HG02981 (cell line): ENCODE measurements at regions not wholly inside any gene's neighbourhood (a gene's known extent, or its start where the extent isn't known, plus 50 kb on each side); places are given as distances from the start of the nearest gene placed in this dataset.

Source experiments
- ATAC-seq: cut with Tn5 transposase; IDR thresholded peaks from one replicate; pipeline ENCODE4 v1.9.1; 2021; ENCODE audit warnings: mild to moderate bottlenecking, moderate library complexity; ENCODE audit not compliant: unreplicated experiment

GRCh38 chr5:23368393-23368792 is 139.0 kb upstream of the PRDM9 start:
- ATAC-seq: no peak

- ATAC-seq: no peak
Measured at GRCh38 chr5:23367874-23368273, 139.5 kb upstream of the PRDM9 start.

GRCh38 chr5:23353286-23353685 is 154.1 kb upstream of the PRDM9 start:
- ATAC-seq: no peak

- ATAC-seq: no peak
Measured at GRCh38 chr5:23352446-23352845, 155.0 kb upstream of the PRDM9 start.

- no peak for ATAC-seq
Measured at GRCh38 chr5:23343121-23343520, 164.3 kb upstream of the PRDM9 start.

GRCh38 chr5:23332650-23333251 is 174.7 kb upstream of the PRDM9 start:
- ATAC-seq: no peak

- ATAC-seq: no peak
Measured at GRCh38 chr5:23330726-23331125, 176.7 kb upstream of the PRDM9 start.

GRCh38 chr5:23319901-23320300 is 187.5 kb upstream of the PRDM9 start:
- no peak for ATAC-seq

GRCh38 chr5:23318960-23319359 is 188.4 kb upstream of the PRDM9 start:
- no peak for ATAC-seq

- ATAC-seq: no peak
Measured at GRCh38 chr5:23318166-23318565, 189.2 kb upstream of the PRDM9 start.

GRCh38 chr5:23316060-23316591 is 191.3 kb upstream of the PRDM9 start:
- ATAC-seq: no peak

- ATAC-seq: no peak
Measured at GRCh38 chr5:23314827-23315226, 192.6 kb upstream of the PRDM9 start.

GRCh38 chr5:23305055-23305454 is 202.4 kb upstream of the PRDM9 start:
- no peak for ATAC-seq

GRCh38 chr5:23303836-23304235 is 203.6 kb upstream of the PRDM9 start:
- no peak for ATAC-seq

- ATAC-seq: no peak
Measured at GRCh38 chr5:23303435-23303834, 204.0 kb upstream of the PRDM9 start.

- no peak for ATAC-seq
Measured at GRCh38 chr5:23302438-23302837, 205.0 kb upstream of the PRDM9 start.

- ATAC-seq: no peak
Measured at GRCh38 chr5:23289162-23289561, 218.2 kb upstream of the PRDM9 start.

GRCh38 chr5:23284656-23285055 is 222.8 kb upstream of the PRDM9 start:
- no peak for ATAC-seq

GRCh38 chr5:23274171-23274570 is 233.2 kb upstream of the PRDM9 start:
- no peak for ATAC-seq

GRCh38 chr5:23269981-23270380 is 237.4 kb upstream of the PRDM9 start:
- ATAC-seq: no peak

- ATAC-seq: no peak
Measured at GRCh38 chr5:23268136-23268535, 239.3 kb upstream of the PRDM9 start.

GRCh38 chr5:23260621-23261020 is 246.8 kb upstream of the PRDM9 start:
- no peak for ATAC-seq

- ATAC-seq: no peak
Measured at GRCh38 chr5:23257656-23258055, 249.8 kb upstream of the PRDM9 start.
